Stimulated activated effector memory CD8-positive, alpha-beta T cell treated with anti-CD3 and anti-CD28 coated beads, Interleukin-12 subunit alpha, Interleukin-12 subunit beta, amount 100 ng/mL, for 72 hours (primary cell): ENCODE measurements at regions not wholly inside any gene's neighbourhood (a gene's known extent, or its start where the extent isn't known, plus 50 kb on each side); places are given as distances from the start of the nearest gene placed in this dataset.

Experiments used
- ATAC-seq: fragments of 150-1000 bp; cut with Tn5 transposase; 2 replicates; pipeline ENCODE4 v1.10.0; 2021
- DNase-seq, 2 donors: peaks; one replicate each; pipeline ENCODE4 v3.0.0; 2021 to 2022; ENCODE audit warnings: low spot score in 2 of 2
- H3K27ac Mint-ChIP-seq: one replicate; pipeline ENCODE4 v1.8.0; 2022; ENCODE audit warnings: mild to moderate bottlenecking, mixed read lengths
- H3K36me3 Mint-ChIP-seq: one replicate; pipeline ENCODE4 v1.8.0; 2022; ENCODE audit warnings: mild to moderate bottlenecking, mixed read lengths
- H3K4me1 Mint-ChIP-seq: one replicate; pipeline ENCODE4 v1.8.0; 2022; ENCODE audit warnings: mixed read lengths
- H3K4me3 Mint-ChIP-seq: one replicate; pipeline ENCODE4 v1.8.0; 2022; ENCODE audit warnings: mild to moderate bottlenecking, mixed read lengths
- H3K9me3 Mint-ChIP-seq: one replicate; pipeline ENCODE4 v1.8.0; 2022; ENCODE audit warnings: mixed read lengths

- H3K9me3 Mint-ChIP-seq, result no peaks in the 10 kb centered on the region
- H3K27ac Mint-ChIP-seq, result no peak overlapping the region
These were observed 128.8 kb upstream of the STMND1 start for GRCh38 chr6:16973051-16973450.

DNA sequence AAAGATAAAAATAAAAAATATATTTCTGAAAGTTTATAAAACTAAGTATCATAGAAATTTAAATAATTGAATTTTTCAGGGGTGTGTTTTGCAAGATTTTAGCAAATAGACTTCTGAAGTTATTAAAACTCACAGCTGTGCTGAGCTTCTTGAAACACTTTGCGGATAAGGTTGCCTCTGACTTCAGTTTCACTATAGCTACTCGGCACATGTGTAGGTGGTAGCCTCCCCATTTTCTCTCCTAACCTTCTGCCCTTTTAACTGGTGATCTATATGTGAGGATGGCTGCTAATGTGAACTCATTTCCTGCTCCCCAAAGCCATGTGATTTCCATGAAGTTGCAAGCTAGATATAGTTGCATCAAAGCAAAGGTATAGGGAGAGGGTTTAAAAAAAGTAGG, 129.3 kb upstream of the STMND1 start:
- no peak for DNase-seq
- H3K4me3 Mint-ChIP-seq, result no peak overlapping the region
- ATAC-seq, result peak; percentile 60
- no peaks in the 10 kb centered on the region for H3K36me3 Mint-ChIP-seq
- H3K27ac Mint-ChIP-seq, result no peak overlapping the region
- peaks cover 16% of the 10 kb centered on the region for H3K4me1 Mint-ChIP-seq
- no peaks in the 10 kb centered on the region for H3K9me3 Mint-ChIP-seq

More at GRCh38 chr6:16973051-16973450, 128.8 kb upstream of the STMND1 start:
- no peak for ATAC-seq
- DNase-seq, result no peak
- H3K4me3 Mint-ChIP-seq, result no peak overlapping the region
- no peaks in the 10 kb centered on the region for H3K36me3 Mint-ChIP-seq
- peaks cover 16% of the 10 kb centered on the region for H3K4me1 Mint-ChIP-seq

- H3K4me1 Mint-ChIP-seq, result peaks cover 19% of the 10 kb centered on the region
- DNase-seq, result no peak
- H3K27ac Mint-ChIP-seq, result no peak overlapping the region
- H3K4me3 Mint-ChIP-seq, result no peak overlapping the region
- no peak for ATAC-seq
- no peaks in the 10 kb centered on the region for H3K36me3 Mint-ChIP-seq
- no peaks in the 10 kb centered on the region for H3K9me3 Mint-ChIP-seq
These were observed 131.9 kb upstream of the STMND1 start for GRCh38 chr6:16969699-16970655.

- H3K27ac Mint-ChIP-seq, result no peak overlapping the region
- H3K4me3 Mint-ChIP-seq, result no peak overlapping the region
- no peaks in the 10 kb centered on the region for H3K9me3 Mint-ChIP-seq
- H3K4me1 Mint-ChIP-seq, result peaks cover 24% of the 10 kb centered on the region
- ATAC-seq (no peak), DNase-seq (no peak)
- H3K36me3 Mint-ChIP-seq, result no peaks in the 10 kb centered on the region
These were observed 133.7 kb upstream of the STMND1 start for GRCh38 chr6:16968101-16968500.

DNA sequence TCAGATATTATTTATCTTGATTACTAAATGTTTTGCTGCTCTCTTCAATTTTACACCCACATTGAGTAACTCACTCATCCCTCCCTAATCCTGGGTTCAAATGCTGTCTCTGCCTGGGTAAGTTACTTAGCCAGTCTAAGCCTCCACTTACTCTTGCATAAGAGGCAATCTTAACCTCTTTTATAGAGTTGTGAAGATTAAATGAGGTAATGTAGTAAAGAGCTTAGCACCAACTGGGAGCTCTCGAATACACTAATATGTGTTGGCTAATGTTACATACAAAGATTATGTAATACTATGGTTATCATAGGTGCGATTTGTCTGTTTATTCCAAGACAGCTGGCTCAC, 134.4 kb upstream of the STMND1 start:
- Mint-ChIP-seq H3K9me3 (no peaks in the 10 kb centered on the region), H3K4me3 (no peak overlapping the region), H3K27ac (no peak overlapping the region), H3K36me3 (no peaks in the 10 kb centered on the region), H3K4me1 (peaks cover 20% of the 10 kb centered on the region)
- ATAC-seq, result no peak
- DNase-seq, result no peak

GRCh38 chr6:16966791-16967469, 134.9 kb upstream of the STMND1 start:
- no peak for ATAC-seq
- DNase-seq, result no peak
- Mint-ChIP-seq H3K27ac (no peak overlapping the region), H3K4me3 (no peak overlapping the region), H3K36me3 (no peaks in the 10 kb centered on the region), H3K9me3 (no peaks in the 10 kb centered on the region), H3K4me1 (peaks cover 15% of the 10 kb centered on the region)

DNA sequence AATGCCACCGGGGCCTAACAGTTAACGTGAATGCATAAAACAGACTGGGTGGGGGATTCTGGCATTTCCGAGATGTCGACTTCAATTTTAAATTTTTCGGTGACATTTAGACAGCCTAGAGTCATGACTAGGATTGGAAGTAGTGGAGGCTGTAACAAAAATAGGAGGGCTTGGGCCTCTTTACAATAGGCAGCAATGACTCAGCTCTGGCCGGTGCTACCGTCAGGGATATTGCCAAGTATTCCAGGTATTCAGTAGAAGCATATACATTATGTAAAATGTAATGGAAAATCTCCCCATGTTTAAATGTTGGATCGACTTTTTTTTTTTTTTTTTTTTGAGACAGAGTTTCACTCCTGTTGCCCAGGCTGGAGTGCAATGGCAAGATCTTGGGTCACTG, 136.2 kb upstream of the STMND1 start:
- Mint-ChIP-seq H3K9me3 (no peaks in the 10 kb centered on the region), H3K4me3 (no peak overlapping the region), H3K4me1 (peaks cover 14% of the 10 kb centered on the region), H3K27ac (no peak overlapping the region), H3K36me3 (no peaks in the 10 kb centered on the region)
- DNase-seq (no peak), ATAC-seq (no peak)

- H3K4me1 Mint-ChIP-seq, result peaks cover 10% of the 10 kb centered on the region
- H3K36me3 Mint-ChIP-seq, result no peaks in the 10 kb centered on the region
- no peaks in the 10 kb centered on the region for H3K9me3 Mint-ChIP-seq
- ATAC-seq, result peak; percentile 90
- DNase-seq, result peak; percentile 56 to 84
- no peak overlapping the region for H3K27ac Mint-ChIP-seq
- no peak overlapping the region for H3K4me3 Mint-ChIP-seq
These were observed 137.0 kb upstream of the STMND1 start for GRCh38 chr6:16964553-16965499.

DNA sequence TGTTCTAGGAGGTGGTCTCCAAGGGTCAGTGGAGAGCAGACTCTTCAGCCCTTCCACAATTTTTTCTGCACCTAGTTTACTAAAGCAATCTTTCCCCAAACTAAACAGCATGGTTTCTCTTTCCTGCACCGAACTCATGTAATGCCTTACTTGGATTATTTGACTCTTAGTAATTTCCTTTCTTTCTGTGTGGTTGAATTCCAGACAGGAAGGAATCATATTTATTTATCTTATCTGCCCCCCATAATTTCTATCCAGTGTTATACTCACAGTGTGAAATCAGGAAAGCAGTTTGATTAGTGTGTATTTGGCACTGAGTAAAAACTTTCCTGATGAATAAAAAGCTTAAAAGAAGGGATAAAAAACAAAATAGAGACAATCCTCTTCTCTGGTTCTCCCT, 140.3 kb upstream of the STMND1 start:
- DNase-seq (no peak), ATAC-seq (no peak)
- Mint-ChIP-seq H3K27ac (no peak overlapping the region), H3K36me3 (no peaks in the 10 kb centered on the region), H3K4me3 (no peak overlapping the region), H3K4me1 (peaks cover 11% of the 10 kb centered on the region), H3K9me3 (no peaks in the 10 kb centered on the region)

DNA sequence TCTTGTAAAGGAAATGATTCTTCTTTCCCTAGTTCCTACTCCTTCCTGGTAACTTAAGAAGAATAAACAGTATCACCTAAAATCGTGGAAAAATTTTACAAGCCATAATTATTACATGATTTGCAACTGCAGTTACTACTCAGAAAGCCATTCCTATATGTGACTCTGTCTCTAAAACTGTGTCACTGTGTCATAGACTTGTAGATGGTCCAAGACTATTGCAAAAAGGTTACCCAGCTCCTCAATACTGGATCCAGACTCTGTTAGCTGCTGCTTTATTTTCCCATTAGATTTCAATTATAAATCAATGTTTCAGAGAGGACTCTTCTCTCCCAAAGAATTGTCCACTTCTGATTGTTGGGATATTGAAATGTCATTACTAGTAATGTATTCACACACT, 142.1 kb upstream of the STMND1 start:
- Mint-ChIP-seq H3K36me3 (no peaks in the 10 kb centered on the region), H3K27ac (no peak overlapping the region), H3K4me1 (peaks cover 8% of the 10 kb centered on the region), H3K9me3 (no peaks in the 10 kb centered on the region), H3K4me3 (no peak overlapping the region)
- DNase-seq, result no peak
- no peak for ATAC-seq

DNA sequence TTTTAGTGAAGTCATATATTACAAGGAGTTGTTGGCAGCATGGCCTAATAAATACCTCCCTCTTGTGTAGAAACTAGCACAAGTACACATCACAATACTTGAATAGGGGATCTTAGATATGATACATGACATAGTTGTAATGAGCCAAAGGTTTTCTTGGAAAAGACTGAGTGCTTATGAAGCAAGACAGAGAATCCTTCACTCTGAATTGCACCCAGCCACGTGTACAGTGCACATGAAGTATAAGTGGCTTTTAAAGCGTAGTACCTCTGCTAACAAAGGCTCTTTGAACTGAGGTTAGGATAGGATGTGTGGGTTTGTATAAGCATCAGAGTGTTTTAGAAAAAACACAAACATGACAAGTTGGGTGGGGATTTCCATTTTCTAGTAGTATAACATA, 145.5 kb upstream of the STMND1 start:
- Mint-ChIP-seq H3K4me3 (no peak overlapping the region), H3K27ac (no peak overlapping the region), H3K4me1 (peaks cover 5% of the 10 kb centered on the region), H3K36me3 (no peaks in the 10 kb centered on the region), H3K9me3 (no peaks in the 10 kb centered on the region)
- ATAC-seq, result peak; percentile 78
- DNase-seq, result no peak

DNA sequence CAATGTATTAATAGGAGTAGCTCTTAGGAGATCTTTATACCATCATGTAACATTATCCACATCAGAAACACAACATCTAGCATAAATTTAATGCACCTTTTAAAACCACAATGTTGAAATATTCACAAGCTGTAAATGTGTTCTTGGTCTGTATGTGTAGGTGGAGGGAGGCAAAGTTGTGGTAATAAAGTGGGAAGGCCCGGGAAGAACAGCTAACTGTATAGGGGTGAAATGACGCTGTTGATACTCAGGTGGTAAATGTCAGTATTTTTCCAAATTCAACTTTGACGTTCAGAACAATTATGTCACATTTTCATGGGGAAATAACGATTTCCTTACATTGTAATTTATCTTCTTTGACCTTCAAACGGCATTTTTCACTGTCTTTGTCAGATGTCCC, 146.0 kb upstream of the STMND1 start:
- Mint-ChIP-seq H3K9me3 (no peaks in the 10 kb centered on the region), H3K27ac (no peak overlapping the region), H3K36me3 (no peaks in the 10 kb centered on the region), H3K4me3 (no peak overlapping the region), H3K4me1 (peaks cover 9% of the 10 kb centered on the region)
- ATAC-seq (no peak), DNase-seq (no peak)

DNA sequence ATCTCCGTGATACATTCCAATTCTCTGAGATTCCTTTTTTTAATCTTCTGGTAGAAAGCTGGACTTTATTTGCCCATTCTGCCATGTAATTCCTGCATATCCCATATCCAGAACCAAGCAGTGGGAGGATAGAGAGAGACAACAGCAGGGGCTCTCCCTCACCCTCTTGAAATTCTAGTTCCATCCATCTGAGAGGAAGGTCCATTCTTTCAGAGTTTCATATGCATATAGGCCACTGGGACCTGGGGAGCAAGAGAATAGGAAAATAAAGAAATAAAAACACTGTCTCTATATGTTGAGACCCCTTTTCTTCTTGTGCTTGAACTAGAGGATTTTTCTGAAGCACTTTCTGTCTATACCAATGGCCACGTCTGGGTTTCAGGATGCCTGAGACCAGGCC, 147.9 kb upstream of the STMND1 start:
- no peak overlapping the region for H3K27ac Mint-ChIP-seq
- H3K9me3 Mint-ChIP-seq, result no peaks in the 10 kb centered on the region
- H3K4me1 Mint-ChIP-seq, result peaks cover 11% of the 10 kb centered on the region
- ATAC-seq (no peak), DNase-seq (no peak)
- H3K4me3 Mint-ChIP-seq, result no peak overlapping the region
- H3K36me3 Mint-ChIP-seq, result no peaks in the 10 kb centered on the region

DNA sequence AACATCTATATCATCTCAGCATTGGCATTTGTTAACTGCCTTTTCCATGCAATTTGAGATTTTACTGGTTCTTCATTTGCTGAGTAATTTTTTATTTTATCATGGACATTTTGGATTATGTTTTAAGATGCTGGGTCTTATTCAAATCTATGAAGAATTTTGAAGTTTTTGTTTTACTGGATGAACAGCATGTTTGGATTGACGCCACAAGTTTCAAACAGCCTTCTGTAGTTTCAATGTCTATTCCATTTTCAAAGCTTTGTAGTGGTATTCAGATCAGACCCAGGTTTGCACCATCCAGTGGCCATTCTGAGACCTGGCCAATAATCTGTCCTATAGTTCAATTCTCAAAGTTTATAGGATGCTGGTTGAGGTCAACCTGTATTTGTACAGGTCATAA, 148.4 kb upstream of the STMND1 start:
- Mint-ChIP-seq H3K4me3 (no peak overlapping the region), H3K9me3 (no peaks in the 10 kb centered on the region), H3K36me3 (no peaks in the 10 kb centered on the region), H3K27ac (no peak overlapping the region), H3K4me1 (peaks cover 11% of the 10 kb centered on the region)
- ATAC-seq (no peak), DNase-seq (no peak)

- H3K4me1 Mint-ChIP-seq, result peaks cover 12% of the 10 kb centered on the region
- H3K9me3 Mint-ChIP-seq, result no peaks in the 10 kb centered on the region
- no peak overlapping the region for H3K27ac Mint-ChIP-seq
- no peak for DNase-seq
- no peaks in the 10 kb centered on the region for H3K36me3 Mint-ChIP-seq
- H3K4me3 Mint-ChIP-seq, result no peak overlapping the region
- peak; percentile 85 for ATAC-seq
These were observed 150.9 kb upstream of the STMND1 start for GRCh38 chr6:16950825-16951495.
